ENCODE measurements at regions not wholly inside any gene's neighbourhood (a gene's known extent, or its start where the extent isn't known, plus 50 kb on each side); places are given as distances from the start of the nearest gene placed in this dataset.

- H3K27ac ChIP-seq: no peak overlapping the region
- WGBS, 3 donors: 43 to 48% (median 45%) methylated on average over 7 of the region's 7 CpGs
Measured at GRCh38 chr16:82317411-82318167, 147.6 kb upstream of the MPHOSPH6 start.

DNA sequence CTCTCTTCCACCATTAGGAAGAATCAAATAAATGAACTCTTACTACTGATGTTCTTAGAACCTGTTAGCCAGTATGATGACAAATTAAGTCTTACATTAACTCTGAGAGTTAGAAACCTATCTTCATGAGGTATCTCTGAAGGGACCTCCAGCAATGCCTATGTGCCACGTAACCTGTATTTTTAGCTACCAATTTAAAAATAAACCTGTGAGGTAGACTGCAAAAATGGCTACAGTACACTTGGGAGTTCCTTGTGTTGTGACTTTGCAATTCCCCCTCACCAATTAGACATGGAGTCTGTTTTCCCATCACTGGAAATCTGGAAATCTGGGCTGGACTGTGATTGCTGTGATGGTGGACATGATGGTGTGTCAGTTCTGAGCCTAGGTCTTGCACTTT lies 143.7 kb upstream of the MPHOSPH6 start:
- DNase-seq: no peak
- 68 to 78% (median 72%) methylated on average over 1 of the region's 1 CpG for WGBS, 3 donors
- TF ChIP-seq POLR2A (IDR thresholded peaks at IDR 0.05): no peak
- no peak for TF ChIP-seq EP300 (IDR thresholded peaks at IDR 0.05)
- no peak for TF ChIP-seq CTCF (IDR thresholded peaks at IDR 0.05)
- Histone ChIP-seq H3K36me3 (no peaks in the 10 kb centered on the region), H3K27ac (no peak overlapping the region), H3K4me1 (ENCODE audit: insufficient read depth) (no peaks in the 10 kb centered on the region), H3K9me3 (no peaks in the 10 kb centered on the region), H3K4me3 (no peak overlapping the region), H3K27me3 (no peaks in the 10 kb centered on the region)
- intact Hi-C loops (cut with DNase I): no loop called here

More at GRCh38 chr16:82317411-82318167, 147.6 kb upstream of the MPHOSPH6 start:
- no peaks in the 10 kb centered on the region for H3K9me3 ChIP-seq
- intact Hi-C loops (cut with DNase I): no loop called here
- no peaks in the 10 kb centered on the region for H3K4me1 ChIP-seq (ENCODE audit: insufficient read depth)
- no peak for DNase-seq
- H3K27me3 ChIP-seq: no peaks in the 10 kb centered on the region
- TF ChIP-seq EP300 (IDR thresholded peaks at IDR 0.05) (no peak), CTCF (IDR thresholded peaks at IDR 0.05) (no peak), POLR2A (IDR thresholded peaks at IDR 0.05) (no peak)
- H3K4me3 ChIP-seq: no peak overlapping the region
- no peaks in the 10 kb centered on the region for H3K36me3 ChIP-seq

GRCh38 chr16:82311528-82311927 lies 141.5 kb upstream of the MPHOSPH6 start:
- WGBS, 3 donors: 92 to 94% (median 94%) methylated on average over 5 of the region's 5 CpGs
- no peak for TF ChIP-seq EP300 (IDR thresholded peaks at IDR 0.05)
- TF ChIP-seq POLR2A (IDR thresholded peaks at IDR 0.05): no peak
- no peak for TF ChIP-seq CTCF (IDR thresholded peaks at IDR 0.05)
- intact Hi-C loops (cut with DNase I): no loop called here

DNA sequence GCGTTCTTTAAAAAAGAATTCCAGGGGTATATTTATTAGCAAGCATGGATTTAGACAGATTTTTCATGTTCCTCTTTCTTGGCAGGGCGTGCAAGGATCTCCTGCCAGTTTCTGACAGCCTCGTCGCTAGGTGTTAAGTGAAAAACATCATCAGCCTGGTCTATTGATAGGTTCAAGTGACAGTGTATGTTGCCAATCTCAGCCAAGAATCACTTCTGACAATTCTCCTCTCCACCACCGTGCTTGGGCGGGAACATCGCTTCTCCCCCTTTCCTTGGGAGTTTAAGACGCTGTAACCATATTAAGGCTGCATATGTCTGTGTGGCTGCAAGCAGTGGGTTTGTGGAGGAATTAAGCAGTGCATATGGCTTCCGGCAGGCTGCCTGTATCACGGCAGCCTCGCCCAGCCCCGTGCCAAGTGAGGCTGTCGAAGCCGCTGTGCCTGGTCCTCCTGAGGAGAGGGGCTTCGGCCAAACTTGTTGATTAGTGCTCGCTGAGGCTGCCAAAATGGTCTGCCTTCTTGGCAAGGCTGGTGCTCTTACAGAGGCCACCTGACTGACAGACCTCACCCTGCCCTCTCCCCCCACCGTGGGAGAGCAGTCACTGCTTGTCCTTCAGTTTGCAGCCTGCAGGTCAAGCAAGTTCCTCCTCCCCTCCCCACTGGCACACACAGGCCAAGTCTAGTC lies 132.2 kb upstream of the MPHOSPH6 start:
- Histone ChIP-seq H3K9me3 (no peaks in the 10 kb centered on the region), H3K27me3 (no peaks in the 10 kb centered on the region), H3K36me3 (no peaks in the 10 kb centered on the region), H3K27ac (no peak overlapping the region), H3K4me1 (ENCODE audit: insufficient read depth) (no peaks in the 10 kb centered on the region), H3K4me3 (no peak overlapping the region)
- intact Hi-C loops (cut with DNase I): no loop called here
- 58 to 73% (median 73%) methylated on average over 17 of the region's 17 CpGs for WGBS, 3 donors
- no peak for TF ChIP-seq CTCF (IDR thresholded peaks at IDR 0.05)
- TF ChIP-seq POLR2A (IDR thresholded peaks at IDR 0.05): no peak
- TF ChIP-seq EP300 (IDR thresholded peaks at IDR 0.05): no peak
- DNase-seq: no peak

More at GRCh38 chr16:82311528-82311927, 141.5 kb upstream of the MPHOSPH6 start:
- no peaks in the 10 kb centered on the region for H3K27me3 ChIP-seq
- no peaks in the 10 kb centered on the region for H3K9me3 ChIP-seq
- no peaks in the 10 kb centered on the region for H3K36me3 ChIP-seq
- no peak overlapping the region for H3K27ac ChIP-seq
- no peaks in the 10 kb centered on the region for H3K4me1 ChIP-seq (ENCODE audit: insufficient read depth)
- DNase-seq: no peak
- no peak overlapping the region for H3K4me3 ChIP-seq
